ENCODE measurements at regions not wholly inside any gene's neighbourhood (a gene's known extent, or its start where the extent isn't known, plus 50 kb on each side); places are given as distances from the start of the nearest gene placed in this dataset.

- DNase-seq, result peak; percentile 94
Observed at GRCh38 chr2:64859312-64860212, 129.6 kb upstream of the SLC1A4 start.

DNA sequence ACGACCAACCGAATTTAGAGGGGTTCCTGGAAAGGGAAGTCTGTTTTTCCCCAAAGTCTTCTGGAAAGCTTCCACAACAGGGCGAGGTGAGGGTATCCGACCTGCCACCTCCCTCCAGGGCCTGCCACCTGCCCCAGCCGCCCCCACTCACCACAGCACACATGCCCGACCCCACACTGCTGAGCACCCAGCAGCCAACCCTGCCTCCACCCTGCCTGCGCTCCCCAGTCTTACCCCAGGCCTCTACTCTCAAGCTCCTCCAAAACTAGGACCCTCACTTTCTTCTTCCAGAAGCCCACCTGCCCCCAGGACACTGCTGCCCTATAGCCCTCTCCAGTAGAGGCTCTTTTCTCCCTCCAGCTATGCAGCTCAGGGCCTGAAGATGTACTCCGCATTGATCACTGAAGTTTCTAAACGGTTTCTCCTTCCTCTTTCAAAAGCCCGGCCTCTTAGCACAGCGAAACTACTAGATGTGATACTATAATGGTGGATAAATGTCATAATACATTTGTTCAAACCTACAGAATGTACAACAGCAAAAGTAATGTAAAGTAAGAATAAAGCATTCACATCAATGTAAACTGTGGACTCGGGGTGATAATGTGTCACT, 128.8 kb upstream of the SLC1A4 start:
- DNase-seq, result peak in 1 of 2 experiments; percentile 65

- no peak for DNase-seq
Observed at GRCh38 chr2:64860936-64861335, 128.3 kb upstream of the SLC1A4 start.

DNA sequence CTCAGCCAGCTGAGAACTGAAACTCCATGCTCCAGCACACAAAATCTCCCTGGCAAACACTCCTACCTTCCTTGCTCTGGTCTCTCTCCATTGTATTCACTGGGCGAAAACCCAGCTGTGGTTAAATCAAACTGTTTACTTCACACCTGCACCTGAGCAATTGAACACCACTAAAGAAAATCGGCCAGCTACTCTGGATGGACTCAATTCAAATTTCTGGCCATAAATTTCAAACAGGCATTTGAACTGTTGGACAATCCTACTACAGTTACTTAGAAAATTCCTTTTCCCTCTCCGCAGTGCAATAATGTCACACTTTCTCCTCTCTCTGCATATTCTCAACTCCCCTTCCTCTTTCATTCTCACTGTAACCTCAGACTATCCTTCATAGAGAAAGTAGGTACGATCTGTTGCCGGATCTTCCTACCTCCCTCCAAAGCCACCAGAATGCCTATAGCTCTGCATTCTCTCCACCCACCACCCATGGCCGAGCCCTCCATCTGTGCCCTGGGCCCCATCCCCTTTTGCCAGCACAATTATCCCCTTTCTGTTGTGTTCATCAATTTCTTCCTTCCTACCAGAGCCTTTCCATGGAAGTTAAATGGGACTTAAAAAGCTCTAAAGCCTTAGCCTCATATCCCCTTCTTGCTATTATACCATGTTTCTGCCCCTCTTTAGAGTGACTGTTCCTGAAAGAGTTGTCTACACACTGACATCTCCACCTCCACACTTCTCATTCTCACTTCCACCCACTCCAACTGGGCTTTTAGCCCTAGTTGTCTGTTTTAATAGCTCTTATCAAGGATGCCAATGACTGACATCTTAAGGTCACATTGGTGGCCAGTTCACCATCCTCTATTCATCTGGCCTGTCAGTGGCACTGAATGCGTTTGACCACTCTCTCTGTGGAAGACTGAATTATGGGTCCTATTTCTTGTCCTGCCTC, 127.5 kb upstream of the SLC1A4 start:
- no peak for DNase-seq

GRCh38 chr2:64862623-64863022, 126.6 kb upstream of the SLC1A4 start:
- no peak for DNase-seq

DNA sequence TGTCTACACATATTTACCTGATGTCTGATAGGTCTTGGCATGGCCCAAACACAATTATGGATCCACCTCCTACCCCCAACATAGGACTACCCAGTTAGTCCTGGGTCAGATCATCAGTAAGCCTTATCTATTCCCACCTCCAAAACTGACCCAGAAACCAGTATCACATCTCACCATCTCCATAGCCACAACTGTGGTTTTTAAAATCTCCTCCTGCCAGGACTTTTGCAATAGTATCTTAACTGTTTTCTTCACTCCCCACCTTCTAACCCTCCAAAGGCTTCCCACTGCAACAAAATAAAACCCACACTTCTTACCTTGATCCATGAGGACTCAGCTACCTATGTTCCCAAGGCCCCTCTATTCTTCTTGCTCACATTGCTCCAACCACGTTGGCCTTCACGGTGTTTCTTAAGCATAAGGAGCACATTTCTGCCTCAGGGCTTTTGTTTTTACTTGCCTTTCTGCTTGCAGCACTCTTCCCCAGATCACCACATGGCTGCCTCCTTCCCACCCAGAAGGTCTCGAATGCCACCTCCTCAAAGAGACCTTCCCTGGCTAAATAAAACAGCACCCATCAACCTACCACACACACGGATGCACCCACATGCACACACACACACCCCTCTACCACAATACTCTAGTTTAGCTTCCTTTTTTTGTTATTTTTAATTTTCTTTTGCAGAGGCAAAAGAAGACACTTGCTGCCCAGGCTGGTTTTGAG, 125.9 kb upstream of the SLC1A4 start:
- DNase-seq, result no peak

DNA sequence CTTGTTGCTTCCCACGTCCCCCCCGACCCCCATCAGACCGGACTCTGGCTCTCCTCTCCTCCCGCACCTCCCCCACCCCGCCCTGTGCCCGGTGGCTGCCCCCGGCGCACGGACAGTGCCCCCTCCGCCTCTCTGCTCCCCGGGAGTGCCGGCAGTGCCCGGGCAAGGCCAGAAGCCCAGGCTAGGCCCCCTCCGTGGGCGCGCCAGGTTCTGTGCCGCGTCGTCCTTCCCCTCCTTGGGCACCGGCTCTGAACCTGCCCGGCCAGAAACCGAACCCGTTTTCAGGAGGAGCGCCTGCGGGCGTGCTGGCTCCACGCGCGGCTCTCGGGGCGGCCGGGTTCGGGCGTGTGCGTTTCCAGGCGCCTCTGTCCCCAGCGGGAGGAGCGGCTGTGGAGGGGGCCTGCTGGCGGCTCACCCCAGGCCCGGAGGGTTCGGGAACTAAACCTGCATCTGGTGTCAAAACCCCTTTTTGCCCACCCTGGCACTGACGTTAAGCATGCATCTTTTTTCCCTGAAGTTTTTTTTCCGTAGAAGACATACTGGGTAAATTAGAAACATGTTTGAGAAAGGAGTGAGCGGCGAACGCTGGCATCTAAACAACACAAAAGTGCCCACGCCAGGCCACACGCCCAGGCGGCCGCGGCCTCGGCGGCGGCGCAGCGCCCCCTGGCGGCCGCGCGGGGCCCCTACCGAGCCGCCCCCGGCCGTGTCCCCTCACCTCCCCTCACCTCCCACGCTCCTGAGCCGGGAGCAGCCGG, 123.9 kb upstream of the SLC1A4 start:
- DNase-seq, result peak; percentile 69 to 93

DNA sequence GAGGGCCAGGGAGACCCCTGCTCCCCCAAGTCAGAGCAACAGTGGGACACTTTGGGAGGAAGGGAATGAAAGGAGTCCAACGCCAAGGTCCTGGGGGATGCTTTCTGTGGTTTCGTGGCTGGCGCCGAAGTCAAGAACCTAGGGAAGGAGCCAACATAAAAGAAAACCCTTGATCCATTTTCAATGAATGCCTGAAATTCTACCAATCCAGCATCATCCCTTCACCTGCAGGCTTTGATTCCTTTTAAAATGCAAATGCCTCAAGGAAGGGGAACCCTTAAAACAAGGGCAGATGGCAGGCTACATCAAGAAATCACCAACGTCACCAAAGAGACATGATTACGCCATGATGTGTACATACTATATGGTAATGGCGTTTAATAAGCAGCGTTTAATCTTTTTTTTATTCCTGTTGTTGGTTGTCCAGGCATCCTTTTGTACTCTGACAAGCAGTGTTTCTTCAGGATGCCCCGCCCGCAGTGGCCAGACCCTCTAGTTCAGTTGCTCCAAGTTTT, 123.3 kb upstream of the SLC1A4 start:
- no peak for DNase-seq

- no peak for DNase-seq
Observed at GRCh38 chr2:64866797-64867196, 122.4 kb upstream of the SLC1A4 start.

DNA sequence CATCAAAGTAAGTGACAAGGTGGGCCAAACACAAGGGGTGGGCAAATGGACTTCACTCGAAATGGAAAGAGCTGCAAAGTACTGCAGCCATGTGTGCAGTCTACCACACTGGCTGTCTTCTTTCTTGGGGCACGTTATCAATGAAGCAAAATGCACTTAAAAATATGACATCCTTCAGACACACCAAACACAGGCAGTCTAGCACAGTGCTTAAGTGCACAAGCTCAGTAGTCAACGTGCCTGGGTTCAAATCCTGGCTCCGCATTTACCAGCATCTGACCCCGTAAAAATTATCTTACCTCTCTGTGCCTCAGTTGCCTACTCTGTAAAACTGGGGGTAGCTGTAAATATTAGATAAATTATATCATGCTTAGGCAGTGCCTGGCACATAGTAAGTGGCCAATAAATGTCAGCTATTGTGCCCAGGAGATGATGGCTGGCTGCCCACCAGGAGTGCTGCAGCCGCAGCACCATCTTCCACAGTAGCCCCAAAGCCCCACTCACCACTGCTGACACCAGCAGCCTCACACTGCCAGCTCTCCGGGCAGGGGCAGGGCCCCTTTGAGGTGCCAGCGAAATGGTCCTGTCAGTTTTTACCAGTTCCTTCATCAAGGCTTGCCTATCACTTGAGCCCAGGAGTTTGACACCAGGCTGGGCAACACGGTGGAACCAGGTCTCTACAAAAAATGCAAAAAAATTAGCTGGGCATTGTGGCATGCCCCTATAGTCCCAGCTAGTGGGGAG, 121.8 kb upstream of the SLC1A4 start:
- DNase-seq, result no peak

DNA sequence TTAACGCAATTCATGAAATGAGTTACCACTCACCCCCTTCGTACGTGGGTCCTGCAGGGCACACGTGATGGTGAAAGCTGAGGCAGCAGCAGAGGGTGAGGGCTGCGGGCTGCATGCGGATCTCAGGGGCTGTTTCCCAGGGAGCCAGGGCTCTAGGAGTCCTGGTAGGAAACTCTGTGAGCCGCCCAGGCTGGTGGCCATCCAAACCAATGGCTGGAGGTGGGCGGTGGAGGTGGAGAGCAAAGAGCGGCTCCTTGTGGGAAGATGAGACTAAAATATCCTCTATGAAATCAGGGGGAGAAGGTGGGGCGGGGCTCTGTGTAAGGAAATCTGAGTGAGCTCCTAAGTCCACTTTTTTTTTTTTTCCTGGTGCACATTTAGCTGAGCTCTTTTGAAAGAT, 120.1 kb upstream of the SLC1A4 start:
- DNase-seq, result no peak

- peak; percentile 70 to 82 for DNase-seq
Observed at GRCh38 chr2:64873472-64873924, 115.7 kb upstream of the SLC1A4 start.

GRCh38 chr2:64874593-64874992, 114.6 kb upstream of the SLC1A4 start:
- DNase-seq, result no peak

GRCh38 chr2:64875368-64875767, 113.8 kb upstream of the SLC1A4 start:
- DNase-seq, result no peak

DNA sequence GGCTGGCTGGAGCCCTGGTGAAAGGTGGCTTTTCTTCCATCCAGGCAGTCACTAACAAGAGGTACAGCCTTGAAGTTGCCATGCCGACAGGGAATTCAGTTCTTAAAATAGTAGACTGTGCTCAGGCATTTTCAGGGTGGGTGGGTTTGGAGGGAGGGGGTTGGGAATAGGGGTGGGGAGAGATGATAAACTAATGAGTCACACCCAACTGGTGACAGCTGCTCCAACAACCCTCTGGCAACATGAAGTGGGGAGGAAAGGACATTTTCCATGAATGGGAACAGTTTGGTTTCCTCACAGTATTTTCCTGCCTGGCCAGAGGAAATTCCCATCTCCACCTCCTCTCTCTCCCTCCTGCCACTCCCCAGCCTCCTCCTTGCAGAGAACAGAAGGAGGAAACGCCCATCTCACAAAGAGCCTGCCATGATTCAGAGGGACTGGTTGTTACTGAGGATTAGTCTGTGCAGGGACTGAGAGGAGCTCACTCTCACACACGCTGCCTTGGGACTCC, 113.0 kb upstream of the SLC1A4 start:
- DNase-seq, result no peak

DNA sequence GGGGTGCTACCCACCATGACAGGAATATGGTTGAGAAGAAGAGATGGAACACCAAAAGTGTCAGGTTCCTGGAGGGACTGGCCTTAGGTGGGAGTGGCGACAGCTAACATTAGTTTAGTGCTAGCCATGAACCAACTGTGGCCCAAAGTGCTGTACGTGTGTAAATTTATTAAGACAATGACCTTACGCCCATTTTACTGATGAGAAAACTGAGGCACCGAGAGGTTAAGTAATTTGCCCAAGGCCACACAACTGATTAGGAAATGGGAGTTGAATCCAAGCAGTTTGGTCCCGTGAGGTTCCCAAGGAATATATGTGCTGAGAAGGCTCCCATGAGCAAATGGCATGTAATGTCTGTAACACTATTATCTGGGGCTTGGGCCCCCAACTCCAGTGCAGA, 109.5 kb upstream of the SLC1A4 start:
- no peak for DNase-seq

DNA sequence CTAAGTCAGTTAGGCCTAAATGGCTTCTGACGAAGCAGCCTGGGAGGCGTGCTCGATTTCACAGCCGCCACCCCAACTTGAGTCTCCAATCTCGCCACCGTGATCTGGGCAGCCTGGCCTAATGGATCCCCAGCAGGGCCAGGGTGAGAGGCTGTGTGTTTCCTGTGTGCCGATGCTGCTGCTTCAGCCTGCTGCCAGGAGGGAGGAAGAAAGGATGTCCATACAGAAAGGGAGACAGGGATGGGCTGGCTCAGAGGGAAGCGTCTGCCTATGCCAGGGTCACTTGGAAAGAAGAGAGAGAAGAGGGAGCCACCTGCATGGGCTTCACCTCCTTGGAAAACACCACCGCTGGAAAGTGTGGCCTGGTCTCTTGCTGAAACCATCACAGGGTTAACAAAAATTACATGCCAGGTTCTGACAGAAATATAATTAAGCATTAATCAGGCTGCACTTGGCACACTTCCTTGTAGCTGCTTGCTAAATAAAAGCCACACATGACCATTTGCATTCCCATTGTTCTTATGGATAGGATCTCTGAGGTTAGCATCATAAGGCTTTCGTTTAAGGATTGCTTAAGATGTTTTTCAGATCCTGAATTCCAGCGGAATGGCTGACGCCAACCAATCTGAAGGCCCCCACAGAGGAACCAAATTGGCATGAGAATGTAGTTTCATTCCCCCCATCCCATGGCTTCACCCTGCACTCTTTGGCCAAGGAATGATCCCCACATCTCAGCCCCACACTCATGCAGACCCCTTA, 108.8 kb upstream of the SLC1A4 start:
- DNase-seq, result no peak

- DNase-seq, result no peak
Observed at GRCh38 chr2:64881037-64881492, 108.1 kb upstream of the SLC1A4 start.

- DNase-seq, result no peak
Observed at GRCh38 chr2:64887565-64887964, 101.6 kb upstream of the SLC1A4 start.
